Fibroblast of lung (primary cell): ENCODE measurements at regions not wholly inside any gene's neighbourhood (a gene's known extent, or its start where the extent isn't known, plus 50 kb on each side); places are given as distances from the start of the nearest gene placed in this dataset.

Experiments used
- EZH2 ChIP-seq: IDR thresholded peaks from 2 replicates; pipeline ENCODE4 v1.5.1; 2012; ENCODE audit warnings: low read length, control low read depth, mild to moderate bottlenecking; ENCODE audit errors: missing control alignments
- TF ChIP-seq, protein P1 (sequence below), 2 donors: IDR thresholded peaks in 1 of 2; conservative IDR thresholded peaks in 1 of 2; 1 replicate in 1 of 2; 2 replicates in 1 of 2; pipeline ENCODE4 v1.5.1; 2011 to 2012; ENCODE audit warnings: low read length in 2 of 2, control low read depth in 1 of 2, inconsistent platforms in 1 of 2, low read depth in 1 of 2, mild to moderate bottlenecking in 1 of 2

DNA sequence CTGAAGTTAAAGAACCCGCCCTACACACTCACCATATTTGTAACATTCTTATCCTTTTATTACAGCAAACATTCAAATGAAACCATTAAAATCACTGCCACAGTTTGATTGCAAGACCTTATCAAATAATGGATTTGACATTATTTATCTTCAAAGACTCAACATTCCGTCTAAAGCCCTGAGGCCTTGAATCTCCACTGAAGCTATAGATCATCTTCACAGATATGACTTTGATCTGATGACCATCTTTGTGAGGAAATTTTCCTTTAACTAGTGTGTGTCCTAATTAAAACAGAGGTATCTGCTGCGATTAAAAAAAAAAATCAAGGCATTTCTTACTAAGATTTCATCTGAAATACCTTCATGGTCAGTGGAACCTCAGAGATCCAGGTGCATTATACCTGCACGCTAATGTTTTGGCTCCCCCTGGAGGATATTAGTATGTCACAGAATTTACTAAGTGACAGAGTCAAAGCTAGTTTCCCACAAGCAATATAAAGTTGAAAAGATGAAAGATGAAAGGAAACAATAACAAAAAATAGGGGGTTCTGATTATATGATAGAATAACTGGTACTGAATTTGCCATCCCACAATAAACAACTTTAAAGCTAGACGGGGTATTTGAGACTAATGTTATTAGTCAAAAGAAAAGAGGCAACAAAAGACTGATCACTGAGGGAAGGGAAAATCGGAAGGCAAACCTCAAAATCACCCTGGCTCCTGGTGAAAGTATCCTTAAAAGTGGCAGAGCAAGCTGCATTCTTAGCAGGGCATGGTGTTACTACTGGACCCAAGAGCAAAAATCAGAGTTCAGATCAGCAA lies 923.4 kb downstream of the NCAM2 start:
- TF ChIP-seq EZH2, result no peak
- TF ChIP-seq, protein P1, sequence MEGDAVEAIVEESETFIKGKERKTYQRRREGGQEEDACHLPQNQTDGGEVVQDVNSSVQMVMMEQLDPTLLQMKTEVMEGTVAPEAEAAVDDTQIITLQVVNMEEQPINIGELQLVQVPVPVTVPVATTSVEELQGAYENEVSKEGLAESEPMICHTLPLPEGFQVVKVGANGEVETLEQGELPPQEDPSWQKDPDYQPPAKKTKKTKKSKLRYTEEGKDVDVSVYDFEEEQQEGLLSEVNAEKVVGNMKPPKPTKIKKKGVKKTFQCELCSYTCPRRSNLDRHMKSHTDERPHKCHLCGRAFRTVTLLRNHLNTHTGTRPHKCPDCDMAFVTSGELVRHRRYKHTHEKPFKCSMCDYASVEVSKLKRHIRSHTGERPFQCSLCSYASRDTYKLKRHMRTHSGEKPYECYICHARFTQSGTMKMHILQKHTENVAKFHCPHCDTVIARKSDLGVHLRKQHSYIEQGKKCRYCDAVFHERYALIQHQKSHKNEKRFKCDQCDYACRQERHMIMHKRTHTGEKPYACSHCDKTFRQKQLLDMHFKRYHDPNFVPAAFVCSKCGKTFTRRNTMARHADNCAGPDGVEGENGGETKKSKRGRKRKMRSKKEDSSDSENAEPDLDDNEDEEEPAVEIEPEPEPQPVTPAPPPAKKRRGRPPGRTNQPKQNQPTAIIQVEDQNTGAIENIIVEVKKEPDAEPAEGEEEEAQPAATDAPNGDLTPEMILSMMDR (conservative IDR thresholded peaks at IDR 0.05 in 1 of 2, IDR thresholded peaks at IDR 0.05 in 1 of 2; ENCODE audit: low read depth in 1 of 2, low read length in 2 of 2), result peak; percentile 5 to 60
